HK-2 (cell line): ENCODE measurements at regions not wholly inside any gene's neighbourhood (a gene's known extent, or its start where the extent isn't known, plus 50 kb on each side); places are given as distances from the start of the nearest gene placed in this dataset.

Experiments
- DNase-seq: peaks from one replicate; pipeline ENCODE4 v3.0.0-alpha.2; 2018; ENCODE audit not compliant: unreplicated experiment

DNA sequence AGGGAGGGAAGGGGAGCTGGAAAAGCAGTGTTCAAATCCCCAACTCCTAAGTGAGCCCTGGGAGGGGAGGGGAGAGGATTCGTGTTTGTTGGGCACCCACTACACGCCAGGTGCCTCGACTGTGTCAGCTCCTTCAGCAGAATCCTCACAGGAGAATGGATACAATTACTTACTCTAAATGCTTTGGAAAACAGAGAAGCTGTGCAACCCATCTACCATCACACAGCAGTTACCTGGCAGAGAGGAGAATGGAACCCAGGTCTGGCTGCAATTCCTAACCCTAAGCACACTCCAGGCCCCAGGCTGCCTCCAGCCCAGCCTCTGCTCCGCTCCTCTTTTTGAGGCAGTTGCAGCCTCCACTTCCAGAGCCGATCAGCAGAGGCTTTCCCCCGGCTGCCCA is 86.4 kb upstream of the PTPN1 start:
- no peak for DNase-seq

DNA sequence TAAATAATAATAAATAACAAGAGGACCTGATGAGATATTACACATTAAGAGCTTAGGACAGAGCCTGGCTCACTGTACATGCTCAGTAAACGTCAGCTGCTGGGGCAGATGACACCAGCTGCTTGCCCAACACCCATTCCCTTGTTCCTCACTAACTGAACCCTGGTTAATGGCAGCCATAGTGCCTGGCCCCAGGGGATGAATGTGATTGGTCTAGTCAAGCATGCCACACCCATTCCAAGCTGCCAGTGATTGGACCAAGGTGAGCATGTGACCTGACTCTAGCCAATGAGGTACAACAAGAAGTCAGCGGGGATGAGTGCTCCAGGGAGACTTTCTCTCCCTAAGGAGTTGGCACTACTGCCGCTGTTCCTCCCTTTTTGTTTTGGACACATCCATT is 85.1 kb upstream of the PTPN1 start:
- no peak for DNase-seq

- no peak for DNase-seq
Measured at GRCh38 chr20:50426866-50427718, 83.1 kb upstream of the PTPN1 start.

DNA sequence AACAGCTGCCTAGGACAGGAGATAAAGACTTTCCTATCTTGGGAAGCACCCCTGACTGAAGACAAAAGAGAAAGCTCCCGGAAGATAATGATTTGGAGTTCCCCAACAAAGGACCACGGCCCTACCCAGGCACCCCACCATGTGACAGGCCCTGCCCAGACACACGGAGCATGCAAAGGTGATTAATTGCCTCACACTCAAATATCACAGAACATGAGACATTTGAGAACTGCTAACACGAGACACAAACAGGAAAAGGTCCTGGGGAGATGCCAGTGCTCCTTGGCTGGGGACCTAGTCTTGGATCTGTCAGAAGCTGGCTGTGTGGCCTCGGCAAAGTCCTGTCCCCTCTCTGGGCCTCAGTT is 82.5 kb upstream of the PTPN1 start:
- no peak for DNase-seq

- DNase-seq = no peak
Measured at GRCh38 chr20:50428097-50428828, 81.9 kb upstream of the PTPN1 start.

DNA sequence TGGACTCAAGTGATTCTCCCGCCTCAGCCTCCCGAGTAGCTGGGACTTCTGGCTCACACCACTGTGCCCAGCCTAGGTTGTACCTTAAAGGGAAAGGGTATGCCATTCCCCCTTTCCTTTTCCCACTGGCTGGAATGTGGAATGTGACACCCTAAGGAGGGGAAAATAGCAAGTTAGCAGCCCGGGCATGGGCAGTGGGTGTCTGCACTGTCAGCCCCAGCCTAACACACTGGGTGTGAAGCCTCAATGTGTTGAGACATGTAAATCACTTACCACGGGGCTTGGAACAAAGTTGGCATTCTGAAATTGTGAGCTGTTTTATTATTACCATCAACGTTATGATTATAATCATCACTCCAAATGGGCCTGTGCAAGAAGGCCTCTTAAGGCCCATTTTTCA is 80.8 kb upstream of the PTPN1 start:
- DNase-seq = no peak

DNA sequence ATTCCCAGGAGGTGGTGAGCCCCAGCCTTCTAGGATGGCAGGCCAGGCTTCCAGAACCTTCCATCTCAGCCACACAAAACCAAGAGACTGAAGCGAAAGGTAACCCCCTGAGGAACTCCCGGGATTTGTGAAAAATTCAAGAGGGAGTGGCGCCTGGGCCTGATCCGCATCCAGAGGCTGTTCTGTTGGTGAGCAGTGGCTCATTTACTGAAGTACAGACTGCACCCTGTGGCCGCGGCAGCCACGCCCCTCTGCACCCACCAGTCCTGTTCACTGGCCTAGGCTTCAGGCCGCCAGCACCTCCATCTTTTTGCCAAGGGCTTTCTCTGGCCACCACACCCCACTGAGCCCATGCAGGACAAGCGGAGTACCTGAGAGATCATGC is 79.1 kb upstream of the PTPN1 start:
- DNase-seq = no peak

DNA sequence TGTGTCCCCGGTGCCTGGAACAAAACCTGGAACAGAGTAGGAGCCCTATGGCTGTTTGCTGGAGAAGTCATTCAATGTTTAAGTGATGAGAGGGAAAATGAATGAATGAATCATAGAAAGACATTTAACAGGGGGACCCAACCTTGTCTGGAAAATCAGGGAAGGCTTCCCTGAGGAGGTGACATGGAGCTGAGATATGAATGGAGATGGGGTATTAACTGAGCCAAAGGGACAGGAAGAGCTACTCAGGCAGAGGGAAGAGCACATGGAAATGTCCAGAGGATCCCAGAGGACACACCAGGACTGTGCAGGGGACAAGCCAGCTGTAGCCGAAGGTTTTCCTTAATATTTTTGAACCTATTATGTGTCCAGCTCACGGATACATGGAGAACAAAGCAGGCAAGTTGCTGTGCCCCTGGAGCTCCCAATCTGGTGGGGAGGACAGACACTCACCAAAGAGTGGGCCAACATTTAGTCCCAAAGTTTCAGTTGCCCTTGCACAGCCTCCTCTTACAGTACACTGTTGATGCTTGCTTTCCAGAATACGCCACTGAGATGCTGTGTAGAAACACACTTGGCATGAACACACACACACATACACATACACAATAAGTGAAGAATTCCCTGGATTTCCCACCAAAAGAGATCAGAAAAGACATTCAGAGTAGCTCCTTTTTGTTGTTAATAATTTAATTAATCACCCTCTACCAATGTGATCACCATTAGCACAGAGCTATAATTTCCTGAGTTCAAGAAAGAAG is 77.0 kb upstream of the PTPN1 start:
- no peak for DNase-seq

DNA sequence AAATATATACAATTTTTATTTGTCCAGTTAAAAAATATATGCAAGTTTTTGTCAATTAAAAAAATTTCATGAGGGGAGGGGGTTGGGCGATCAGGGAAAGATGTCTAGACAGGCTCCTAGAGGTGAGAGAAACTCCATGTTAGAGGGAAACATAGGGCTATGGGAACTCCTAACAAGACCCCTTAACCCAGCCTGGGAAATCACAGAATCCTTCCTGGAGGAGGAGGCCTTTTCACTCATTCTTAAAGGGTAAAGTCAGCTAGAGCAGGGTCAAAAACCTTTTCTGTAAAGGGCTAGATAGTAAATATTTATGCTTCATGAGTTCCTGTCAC is 75.9 kb upstream of the PTPN1 start:
- DNase-seq = no peak

DNA sequence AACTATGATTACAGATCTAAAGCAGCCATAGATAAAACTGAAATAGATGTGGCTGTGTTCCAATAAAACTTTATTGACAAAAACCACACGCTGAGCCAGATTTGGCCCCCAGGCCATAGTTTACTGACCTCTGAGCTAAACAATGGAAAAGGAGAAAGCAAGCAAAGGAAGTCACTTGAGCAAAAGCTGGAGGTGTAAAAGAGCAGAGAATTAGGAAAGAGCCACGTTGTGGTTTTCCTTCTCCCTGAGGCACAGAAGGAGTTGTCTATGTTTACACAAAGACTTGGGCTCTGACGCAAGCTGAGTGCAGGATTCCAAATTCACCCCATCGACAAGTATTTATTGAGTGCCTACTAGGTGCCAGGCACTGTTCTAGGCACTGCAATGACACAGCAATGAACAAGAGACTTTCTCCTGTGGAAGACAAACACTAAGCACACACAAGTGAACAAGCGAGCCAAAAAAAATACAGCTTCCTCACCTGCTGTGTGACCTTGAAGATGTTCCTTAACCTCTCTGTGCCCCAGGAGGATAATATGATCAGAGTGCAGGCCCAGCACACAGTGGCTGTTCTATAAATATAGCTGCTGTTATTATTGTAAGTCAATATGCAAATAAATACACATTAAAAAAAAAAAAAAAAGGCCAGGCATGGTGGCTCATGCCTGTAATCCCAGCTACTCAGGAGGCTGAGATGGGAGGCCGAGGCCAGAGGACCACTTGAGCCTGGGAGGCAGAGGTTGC is 75.4 kb upstream of the PTPN1 start:
- DNase-seq = no peak

- DNase-seq = no peak
Measured at GRCh38 chr20:50435397-50436051, 74.7 kb upstream of the PTPN1 start.

- DNase-seq = no peak
Measured at GRCh38 chr20:50436052-50436656, 74.0 kb upstream of the PTPN1 start.

DNA sequence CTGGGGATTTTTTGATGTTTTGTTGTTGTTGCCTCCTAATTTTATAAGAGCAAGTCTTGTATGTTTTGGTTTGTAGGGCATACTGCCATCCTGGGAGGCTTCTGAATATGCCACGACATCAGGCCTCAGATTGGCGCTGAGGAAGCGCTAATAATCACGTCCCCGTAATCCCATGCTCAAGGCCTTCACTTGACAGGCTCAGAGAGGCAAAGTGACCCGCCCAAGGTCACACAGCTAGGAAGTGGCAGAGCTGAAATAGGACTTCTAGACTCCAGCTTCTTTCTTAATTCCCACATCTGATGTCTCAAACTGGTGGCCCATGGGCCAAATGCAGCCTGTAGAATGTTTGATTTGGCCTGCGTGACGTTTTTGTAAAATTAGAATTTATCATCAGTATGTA is 73.5 kb upstream of the PTPN1 start:
- no peak for DNase-seq

- peak; percentile 90 for DNase-seq
Measured at GRCh38 chr20:50438986-50439407, 71.2 kb upstream of the PTPN1 start.

DNA sequence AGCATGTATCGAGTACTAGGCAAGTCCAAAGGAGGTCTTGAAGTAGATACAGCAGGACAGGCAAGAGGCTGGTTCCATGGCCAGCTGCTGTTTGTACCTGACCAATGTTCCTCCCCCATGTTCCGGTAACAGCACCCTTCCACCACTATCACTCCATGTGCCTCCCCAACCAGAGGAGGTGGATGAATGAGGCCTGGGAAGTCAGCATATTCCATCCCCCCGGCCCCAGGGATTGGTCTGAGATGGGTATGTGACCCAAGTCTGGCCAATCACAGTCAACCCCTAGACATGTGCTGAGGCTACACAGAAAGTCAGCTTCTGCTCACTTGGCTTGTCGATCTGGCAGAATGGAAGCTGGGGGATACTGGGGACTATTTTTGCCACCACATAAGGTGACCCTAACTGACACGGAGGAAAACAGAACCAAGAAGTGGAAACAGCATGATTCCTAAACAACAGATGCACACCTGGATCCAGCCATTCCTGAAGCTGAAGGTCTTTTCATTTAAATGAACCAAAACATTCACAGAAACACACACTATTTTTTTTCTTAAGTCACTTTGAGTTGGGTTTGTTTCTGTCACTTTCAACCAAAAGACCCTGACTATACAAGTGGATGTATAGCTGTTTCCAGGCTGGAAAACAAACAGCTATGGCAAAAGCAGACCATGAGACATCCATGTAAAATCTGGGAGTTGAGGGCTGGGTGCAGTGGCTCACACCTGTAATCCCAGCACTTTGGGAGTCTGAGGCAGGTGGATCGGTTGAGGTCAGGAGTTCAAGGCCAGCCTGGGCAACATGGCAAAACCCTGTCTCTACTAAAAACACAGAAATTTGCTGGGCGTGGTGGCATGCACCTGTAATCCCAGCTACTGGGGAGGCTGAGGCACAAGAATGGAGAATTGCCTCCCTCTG is 70.4 kb upstream of the PTPN1 start:
- no peak for DNase-seq

GRCh38 chr20:50442512-50442911 is 67.7 kb upstream of the PTPN1 start:
- DNase-seq = no peak

DNA sequence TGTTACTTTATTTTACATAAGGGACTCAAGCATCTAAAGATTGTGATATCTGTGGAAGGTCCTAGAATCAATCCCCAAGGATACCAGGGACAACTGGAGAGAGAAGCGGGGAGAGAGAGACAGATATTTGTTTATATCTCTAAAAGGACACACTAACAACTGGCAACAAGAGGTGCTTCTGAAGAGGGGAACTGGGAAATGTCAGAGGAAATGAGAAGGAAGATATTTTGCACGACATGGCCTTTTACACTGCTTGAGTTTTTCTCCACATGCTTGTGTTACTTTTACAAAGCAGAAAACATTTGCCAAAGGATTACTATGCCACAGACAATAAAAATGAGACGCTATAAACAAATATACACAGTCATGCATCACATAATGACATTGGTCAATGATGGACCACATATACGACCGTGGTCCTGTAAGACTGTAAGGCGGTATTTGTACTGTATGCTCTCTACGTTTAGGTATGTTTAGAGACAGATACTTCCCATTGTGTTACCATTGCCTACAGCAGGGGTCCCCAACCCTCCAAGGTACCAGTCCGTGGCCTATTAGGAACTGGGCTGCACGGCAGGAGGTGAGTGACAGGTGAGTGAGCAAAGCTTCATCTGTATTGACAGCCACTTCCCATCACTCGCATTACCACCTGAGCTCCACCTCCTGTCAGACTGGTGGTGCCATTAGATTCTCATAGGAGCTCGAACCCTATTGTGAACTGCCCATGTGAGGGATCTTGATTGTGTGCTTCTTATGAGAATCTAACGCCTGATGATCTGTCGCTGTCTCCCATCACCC is 64.6 kb upstream of the PTPN1 start:
- no peak for DNase-seq

- DNase-seq = no peak
Measured at GRCh38 chr20:50446351-50447101, 63.7 kb upstream of the PTPN1 start.
